Adrenal gland (tissue), 5 donors: ENCODE measurements at regions not wholly inside any gene's neighbourhood (a gene's known extent, or its start where the extent isn't known, plus 50 kb on each side); places are given as distances from the start of the nearest gene placed in this dataset.

Experiments
- CTCF ChIP-seq, 6 experiments: fragments of 450-650 bp in 4 of 6; fragments of 200-600 bp in 2 of 6; sonication (generic) in 1 of 6; IDR thresholded peaks; 1 replicate in 5 of 6; 2 replicates in 1 of 6; pipeline versions ENCODE4 v1.5.1 to v1.8.0; 2016 to 2021; ENCODE audit warnings: antibody characterized with exemption in 6 of 6, mild to moderate bottlenecking in 2 of 6, moderate library complexity in 1 of 6
- POLR2A ChIP-seq, 2 donors: fragments of 450-650 bp; IDR thresholded peaks; one replicate each; pipeline ENCODE4 v1.6.1; 2017; ENCODE audit warnings: antibody characterized with exemption in 2 of 2, mild to moderate bottlenecking in 2 of 2, moderate library complexity in 1 of 2
- donor health status: DM: no; HTN: no; CAD: no.

GRCh38 chr18:47317824-47318508 is 66.5 kb upstream of the SKOR2 start:
- TF ChIP-seq CTCF (IDR thresholded peaks at IDR 0.05) = no peak
- no peak for TF ChIP-seq POLR2A (IDR thresholded peaks at IDR 0.05)
